ENCODE measurements at regions not wholly inside any gene's neighbourhood (a gene's known extent, or its start where the extent isn't known, plus 50 kb on each side); places are given as distances from the start of the nearest gene placed in this dataset.

DNA sequence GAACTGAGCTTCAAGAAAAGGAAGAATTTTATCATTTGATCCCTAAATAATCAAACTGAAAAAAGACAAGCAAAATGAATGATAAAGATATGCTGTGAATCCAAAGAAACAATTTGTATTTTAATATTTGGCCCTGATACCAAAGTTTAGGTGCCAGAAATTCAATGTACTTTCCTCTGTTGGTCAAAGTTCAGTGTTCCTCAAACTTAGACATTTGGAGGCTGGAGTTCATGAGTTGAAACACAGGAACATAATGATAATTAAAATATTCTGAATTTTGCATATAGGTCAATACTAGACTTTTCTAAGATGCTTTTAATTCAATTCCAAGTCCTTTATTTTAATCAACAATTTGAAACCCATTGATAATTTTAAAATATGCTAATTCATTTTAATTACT lies 1007.7 kb upstream of the ATXN7L3B start:
- Histone ChIP-seq H3K27me3 (ENCODE audit: insufficient read depth, low read length, poor library complexity, severe bottlenecking) (no peaks in the 10 kb centered on the region), H3K4me2 (ENCODE audit: low read depth, low read length, poor library complexity, severe bottlenecking) (no peak overlapping the region), H2AFZ (ENCODE audit: low read length) (no peak overlapping the region), H3K4me1 (ENCODE audit: insufficient read depth, low read length, poor library complexity, severe bottlenecking) (no peaks in the 10 kb centered on the region), H3K79me2 (ENCODE audit: insufficient read depth, low read length) (no peaks in the 10 kb centered on the region), H3F3A (ENCODE audit: low read depth) (no peaks in the 10 kb centered on the region), H4K20me1 (ENCODE audit: insufficient read depth, low read length, poor library complexity, severe bottlenecking) (no peaks in the 10 kb centered on the region), H3K4me3 (ENCODE audit: low read length, poor library complexity, severe bottlenecking) (no peak overlapping the region), H3K9me2 (replicated peaks; ENCODE audit: low read depth, low read length) (no peaks in the 10 kb centered on the region), H3K36me3 (ENCODE audit: insufficient read depth, low read length) (no peaks in the 10 kb centered on the region), H3K9ac (ENCODE audit: low read depth, low read length, poor library complexity, severe bottlenecking) (no peak overlapping the region), H3K9me3 (ENCODE audit: insufficient read depth, low read depth, low read length) (no peaks in the 10 kb centered on the region)
- TF ChIP-seq EZH2phosphoT487 (IDR thresholded peaks at IDR 0.05; ENCODE audit: borderline replicate concordance) = no peak
- TF ChIP-seq, protein P1, sequence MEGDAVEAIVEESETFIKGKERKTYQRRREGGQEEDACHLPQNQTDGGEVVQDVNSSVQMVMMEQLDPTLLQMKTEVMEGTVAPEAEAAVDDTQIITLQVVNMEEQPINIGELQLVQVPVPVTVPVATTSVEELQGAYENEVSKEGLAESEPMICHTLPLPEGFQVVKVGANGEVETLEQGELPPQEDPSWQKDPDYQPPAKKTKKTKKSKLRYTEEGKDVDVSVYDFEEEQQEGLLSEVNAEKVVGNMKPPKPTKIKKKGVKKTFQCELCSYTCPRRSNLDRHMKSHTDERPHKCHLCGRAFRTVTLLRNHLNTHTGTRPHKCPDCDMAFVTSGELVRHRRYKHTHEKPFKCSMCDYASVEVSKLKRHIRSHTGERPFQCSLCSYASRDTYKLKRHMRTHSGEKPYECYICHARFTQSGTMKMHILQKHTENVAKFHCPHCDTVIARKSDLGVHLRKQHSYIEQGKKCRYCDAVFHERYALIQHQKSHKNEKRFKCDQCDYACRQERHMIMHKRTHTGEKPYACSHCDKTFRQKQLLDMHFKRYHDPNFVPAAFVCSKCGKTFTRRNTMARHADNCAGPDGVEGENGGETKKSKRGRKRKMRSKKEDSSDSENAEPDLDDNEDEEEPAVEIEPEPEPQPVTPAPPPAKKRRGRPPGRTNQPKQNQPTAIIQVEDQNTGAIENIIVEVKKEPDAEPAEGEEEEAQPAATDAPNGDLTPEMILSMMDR (conservative IDR thresholded peaks at IDR 0.05; ENCODE audit: low read length) = no peak

DNA sequence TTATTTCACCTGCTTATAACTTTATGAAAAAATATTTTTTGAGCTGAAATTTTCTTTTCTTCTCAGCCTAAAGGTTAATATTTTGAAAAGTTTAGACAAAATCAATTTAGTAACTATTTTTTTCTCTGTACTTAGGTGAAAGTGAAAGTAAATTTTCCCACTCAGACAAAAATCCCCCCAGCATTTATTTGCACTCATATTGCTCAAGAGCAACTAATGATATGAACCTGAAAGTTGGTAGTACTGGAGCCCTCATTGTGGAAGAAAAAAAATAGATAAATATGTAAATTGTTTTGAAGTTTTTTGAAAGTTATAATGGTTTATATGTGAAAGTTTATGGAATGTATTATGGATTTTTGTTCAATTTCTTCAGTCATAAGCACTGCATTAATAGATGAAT lies 1005.9 kb upstream of the ATXN7L3B start:
- Histone ChIP-seq H3K36me3 (ENCODE audit: insufficient read depth, low read length) (no peaks in the 10 kb centered on the region), H3K4me2 (ENCODE audit: low read depth, low read length, poor library complexity, severe bottlenecking) (peak overlapping the region; percentile 20), H4K20me1 (ENCODE audit: insufficient read depth, low read length, poor library complexity, severe bottlenecking) (no peaks in the 10 kb centered on the region), H3K79me2 (ENCODE audit: insufficient read depth, low read length) (no peaks in the 10 kb centered on the region), H3K9me2 (replicated peaks; ENCODE audit: low read depth, low read length) (no peaks in the 10 kb centered on the region), H2AFZ (ENCODE audit: low read length) (no peak overlapping the region), H3K9ac (ENCODE audit: low read depth, low read length, poor library complexity, severe bottlenecking) (no peak overlapping the region), H3K9me3 (ENCODE audit: insufficient read depth, low read depth, low read length) (no peaks in the 10 kb centered on the region), H3F3A (ENCODE audit: low read depth) (no peaks in the 10 kb centered on the region), H3K4me1 (ENCODE audit: insufficient read depth, low read length, poor library complexity, severe bottlenecking) (no peaks in the 10 kb centered on the region), H3K27me3 (ENCODE audit: insufficient read depth, low read length, poor library complexity, severe bottlenecking) (no peaks in the 10 kb centered on the region), H3K4me3 (ENCODE audit: low read length, poor library complexity, severe bottlenecking) (peak overlapping the region; percentile 32)
- TF ChIP-seq EZH2phosphoT487 (IDR thresholded peaks at IDR 0.05; ENCODE audit: borderline replicate concordance) = no peak
- TF ChIP-seq, protein P1 (conservative IDR thresholded peaks at IDR 0.05; ENCODE audit: low read length) = no peak

DNA sequence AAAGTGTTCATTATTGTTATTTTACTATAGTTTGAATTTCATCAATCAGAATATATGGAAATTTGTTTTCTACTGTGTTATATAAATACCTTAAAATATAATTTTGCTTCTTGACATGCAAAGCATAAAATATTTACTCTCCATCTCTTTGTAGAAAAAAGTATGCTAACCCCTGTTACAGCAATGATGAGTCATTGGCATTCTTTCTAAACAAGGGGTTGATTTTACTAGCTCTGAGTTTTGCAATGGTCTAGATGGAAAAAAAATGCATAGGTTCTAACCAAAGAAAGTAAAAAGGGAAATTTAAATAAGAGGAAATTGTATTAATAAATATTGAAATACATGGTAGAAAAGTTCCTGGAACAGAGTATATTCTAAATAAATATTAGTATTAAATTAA lies 990.2 kb upstream of the ATXN7L3B start:
- no peaks in the 10 kb centered on the region for H3F3A ChIP-seq (ENCODE audit: low read depth)
- H4K20me1 ChIP-seq (ENCODE audit: insufficient read depth, low read length, poor library complexity, severe bottlenecking) = no peaks in the 10 kb centered on the region
- H3K9ac ChIP-seq (ENCODE audit: low read depth, low read length, poor library complexity, severe bottlenecking) = no peak overlapping the region
- no peaks in the 10 kb centered on the region for H3K9me3 ChIP-seq (ENCODE audit: insufficient read depth, low read depth, low read length)
- no peaks in the 10 kb centered on the region for H3K9me2 ChIP-seq (replicated peaks; ENCODE audit: low read depth, low read length)
- H3K4me1 ChIP-seq (ENCODE audit: insufficient read depth, low read length, poor library complexity, severe bottlenecking) = no peaks in the 10 kb centered on the region
- H3K79me2 ChIP-seq (ENCODE audit: insufficient read depth, low read length) = no peaks in the 10 kb centered on the region
- no peaks in the 10 kb centered on the region for H3K36me3 ChIP-seq (ENCODE audit: insufficient read depth, low read length)
- H3K4me2 ChIP-seq (ENCODE audit: low read depth, low read length, poor library complexity, severe bottlenecking) = no peak overlapping the region
- TF ChIP-seq, protein P1 (conservative IDR thresholded peaks at IDR 0.05; ENCODE audit: low read length) = no peak
- no peak for TF ChIP-seq EZH2phosphoT487 (IDR thresholded peaks at IDR 0.05; ENCODE audit: borderline replicate concordance)
- no peak overlapping the region for H3K4me3 ChIP-seq (ENCODE audit: low read length, poor library complexity, severe bottlenecking)
- H2AFZ ChIP-seq (ENCODE audit: low read length) = no peak overlapping the region
- no peaks in the 10 kb centered on the region for H3K27me3 ChIP-seq (ENCODE audit: insufficient read depth, low read length, poor library complexity, severe bottlenecking)

Data from Loucy (cell line).